ENCODE measurements at regions not wholly inside any gene's neighbourhood (a gene's known extent, or its start where the extent isn't known, plus 50 kb on each side); places are given as distances from the start of the nearest gene placed in this dataset.

DNA sequence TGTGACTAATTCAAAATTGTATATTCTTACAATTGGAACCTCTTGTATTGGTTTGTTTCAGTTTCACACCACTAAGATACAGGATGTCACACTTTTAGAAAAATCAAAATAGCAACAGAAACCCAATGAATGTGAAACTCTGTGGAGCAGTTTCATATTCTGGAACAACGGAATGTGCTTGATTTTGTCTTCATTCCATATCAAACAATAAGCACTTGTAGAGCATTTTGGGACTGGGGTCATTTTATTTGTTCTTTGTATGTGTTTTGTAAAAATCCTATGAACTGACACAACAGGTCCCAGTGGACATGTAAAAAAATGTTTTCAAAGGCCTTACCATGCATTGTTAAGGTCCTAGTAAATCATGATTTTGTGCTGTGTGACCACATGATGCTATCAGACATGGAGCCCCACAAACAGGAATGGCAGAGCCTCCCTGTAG is 123.1 kb downstream of the DKK1 start:
- TF ChIP-seq, protein P1, sequence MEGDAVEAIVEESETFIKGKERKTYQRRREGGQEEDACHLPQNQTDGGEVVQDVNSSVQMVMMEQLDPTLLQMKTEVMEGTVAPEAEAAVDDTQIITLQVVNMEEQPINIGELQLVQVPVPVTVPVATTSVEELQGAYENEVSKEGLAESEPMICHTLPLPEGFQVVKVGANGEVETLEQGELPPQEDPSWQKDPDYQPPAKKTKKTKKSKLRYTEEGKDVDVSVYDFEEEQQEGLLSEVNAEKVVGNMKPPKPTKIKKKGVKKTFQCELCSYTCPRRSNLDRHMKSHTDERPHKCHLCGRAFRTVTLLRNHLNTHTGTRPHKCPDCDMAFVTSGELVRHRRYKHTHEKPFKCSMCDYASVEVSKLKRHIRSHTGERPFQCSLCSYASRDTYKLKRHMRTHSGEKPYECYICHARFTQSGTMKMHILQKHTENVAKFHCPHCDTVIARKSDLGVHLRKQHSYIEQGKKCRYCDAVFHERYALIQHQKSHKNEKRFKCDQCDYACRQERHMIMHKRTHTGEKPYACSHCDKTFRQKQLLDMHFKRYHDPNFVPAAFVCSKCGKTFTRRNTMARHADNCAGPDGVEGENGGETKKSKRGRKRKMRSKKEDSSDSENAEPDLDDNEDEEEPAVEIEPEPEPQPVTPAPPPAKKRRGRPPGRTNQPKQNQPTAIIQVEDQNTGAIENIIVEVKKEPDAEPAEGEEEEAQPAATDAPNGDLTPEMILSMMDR (IDR thresholded peaks at IDR 0.05; ENCODE audit: borderline replicate concordance, extremely low read depth, low read length, poor library complexity, severe bottlenecking): no peak
- TF ChIP-seq EZH2 (IDR thresholded peaks at IDR 0.05; ENCODE audit: borderline replicate concordance, low read depth, low read length, severe bottlenecking): no peak

Data from DND-41 (cell line).